ENCODE measurements at regions not wholly inside any gene's neighbourhood (a gene's known extent, or its start where the extent isn't known, plus 50 kb on each side); places are given as distances from the start of the nearest gene placed in this dataset.
"Not testable (repeated sequence)": the region's sequence is repeated elsewhere in the genome, so short reads cannot be mapped to it uniquely, and the experiment has no call there.

- no peak for DNase-seq
Observed at GRCh38 chr9:113665064-113665463, 201.5 kb downstream of the RGS3 start.

DNA sequence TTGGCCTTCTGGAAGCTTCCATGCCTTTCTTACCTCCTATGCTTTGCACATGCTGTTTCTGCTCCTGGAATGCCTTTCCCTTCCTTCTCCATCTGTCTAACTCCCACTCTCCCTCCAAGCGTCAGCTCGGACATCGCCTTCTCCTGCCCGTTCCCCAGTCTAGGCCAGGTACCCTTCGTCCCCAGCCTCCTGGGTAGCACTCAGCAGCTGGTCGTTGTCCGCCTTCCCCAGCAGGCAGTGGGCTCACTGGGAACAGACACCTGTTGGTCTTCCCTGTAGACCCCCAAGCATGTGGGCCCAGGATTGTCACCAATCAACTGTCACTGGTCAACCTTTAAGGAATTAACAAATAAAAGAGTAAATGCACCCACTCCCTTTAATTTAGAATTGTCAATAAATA is 202.2 kb downstream of the RGS3 start:
- DNase-seq: no peak

DNA sequence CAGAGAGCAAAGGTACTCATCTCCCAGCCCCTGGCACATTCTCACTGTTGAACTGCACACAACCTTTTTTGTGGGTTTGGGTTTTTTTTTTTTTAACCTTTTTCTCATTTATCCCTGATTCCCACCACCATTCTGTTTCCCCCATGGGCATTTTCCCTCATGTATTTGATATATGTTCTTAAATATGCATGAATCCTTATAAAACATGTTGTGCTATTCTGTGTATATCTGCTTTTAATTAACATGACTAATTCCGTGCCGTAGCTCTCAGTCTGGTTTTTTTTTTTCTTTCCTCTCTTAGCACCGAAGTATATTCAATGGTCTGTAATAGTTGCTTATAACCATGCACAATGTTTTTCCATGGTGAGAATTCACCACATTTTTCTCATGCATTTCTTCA is 204.5 kb downstream of the RGS3 start:
- DNase-seq: no peak

- no peak for DNase-seq
Observed at GRCh38 chr9:113669522-113670115, 206.1 kb downstream of the RGS3 start.

DNA sequence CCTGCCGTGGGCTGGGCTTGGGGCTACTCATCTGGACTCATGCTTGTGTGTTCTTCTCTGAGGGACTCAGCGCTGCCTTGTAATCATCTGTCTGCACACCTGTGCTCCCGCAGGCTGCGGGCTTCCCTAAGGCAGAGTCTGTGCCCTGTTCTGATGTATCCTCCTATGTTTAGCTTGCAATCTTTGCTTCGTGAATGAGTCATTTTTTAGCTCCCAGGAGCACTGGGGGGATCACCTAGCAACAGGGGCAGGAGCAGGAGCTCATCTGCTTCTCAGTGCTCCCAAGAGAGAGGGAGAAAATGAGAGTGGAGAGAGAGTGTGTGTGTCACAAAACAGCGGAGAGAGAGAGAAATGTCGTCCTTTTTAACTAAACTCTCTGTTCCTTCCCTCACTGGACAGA is 202.4 kb upstream of the ZNF618 start:
- DNase-seq: no peak

GRCh38 chr9:113674436-113674835 is 201.7 kb upstream of the ZNF618 start:
- no peak for DNase-seq

- no peak for DNase-seq
Observed at GRCh38 chr9:113675475-113675941, 200.6 kb upstream of the ZNF618 start.

DNA sequence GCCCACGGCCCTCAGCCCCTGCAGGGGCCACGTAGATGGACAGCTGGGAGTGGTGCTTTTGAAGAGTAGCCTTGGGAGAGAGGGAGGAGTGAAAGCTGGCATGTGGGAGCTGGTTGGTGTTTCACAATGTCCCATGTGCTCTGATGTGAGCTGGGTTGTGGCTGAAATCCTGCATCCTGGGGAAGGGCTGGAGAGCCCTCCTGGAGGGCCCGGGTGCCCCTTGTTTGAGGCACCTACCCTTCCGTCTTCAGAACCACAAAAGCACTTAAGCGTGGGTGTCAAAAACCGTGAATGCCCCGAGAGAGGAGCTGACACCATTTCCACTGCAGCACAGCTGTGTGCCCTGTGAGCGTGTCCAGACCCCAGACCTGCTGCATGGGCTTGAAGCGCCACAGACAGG is 199.1 kb upstream of the ZNF618 start:
- DNase-seq: no peak

GRCh38 chr9:113677569-113677968 is 198.5 kb upstream of the ZNF618 start:
- DNase-seq: no peak

- no peak for DNase-seq
Observed at GRCh38 chr9:113678119-113678858, 197.8 kb upstream of the ZNF618 start.

DNA sequence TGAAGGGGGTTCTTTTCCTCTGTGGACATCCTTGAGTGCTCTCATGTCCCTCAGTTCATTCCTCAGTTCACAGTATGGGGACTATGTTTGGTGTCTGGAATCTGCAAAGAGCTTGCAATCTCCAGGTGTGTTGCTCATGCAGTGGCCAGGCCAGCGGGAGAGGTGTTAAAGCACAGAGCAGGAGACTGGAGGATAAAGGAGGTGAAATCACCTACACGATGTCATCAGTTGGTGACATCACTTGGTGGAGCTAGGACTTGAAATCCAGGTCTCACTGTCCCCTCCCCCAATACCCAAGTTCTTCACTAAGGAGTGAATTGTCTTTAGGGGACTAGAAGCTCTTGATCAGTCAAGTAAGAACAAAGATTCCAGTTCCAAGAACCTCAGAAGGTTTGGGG is 197.3 kb upstream of the ZNF618 start:
- DNase-seq: no peak

DNA sequence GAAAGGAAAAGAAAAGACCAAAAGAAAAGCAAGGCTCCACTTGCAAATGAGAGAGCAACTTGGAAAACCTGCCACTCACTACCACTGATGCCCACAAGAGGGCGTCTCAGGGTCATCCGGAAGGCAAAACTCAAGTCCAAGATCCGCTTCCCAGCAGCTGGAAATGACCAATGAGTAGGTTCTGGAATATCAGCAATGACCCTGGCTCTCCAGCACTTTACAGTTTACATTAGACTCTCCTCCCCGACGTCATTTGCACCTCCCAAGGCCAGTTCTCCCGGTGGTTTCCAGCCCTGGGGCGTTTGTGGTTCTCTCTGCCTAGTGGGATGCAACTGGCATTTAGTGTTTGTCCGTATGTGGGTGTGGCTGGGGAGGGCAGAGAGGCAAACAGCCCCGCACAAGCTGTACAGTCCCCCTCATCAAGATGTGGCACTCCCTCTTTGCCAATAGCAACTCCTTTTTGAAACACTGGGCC is 193.8 kb upstream of the ZNF618 start:
- DNase-seq: peak; percentile 39

DNA sequence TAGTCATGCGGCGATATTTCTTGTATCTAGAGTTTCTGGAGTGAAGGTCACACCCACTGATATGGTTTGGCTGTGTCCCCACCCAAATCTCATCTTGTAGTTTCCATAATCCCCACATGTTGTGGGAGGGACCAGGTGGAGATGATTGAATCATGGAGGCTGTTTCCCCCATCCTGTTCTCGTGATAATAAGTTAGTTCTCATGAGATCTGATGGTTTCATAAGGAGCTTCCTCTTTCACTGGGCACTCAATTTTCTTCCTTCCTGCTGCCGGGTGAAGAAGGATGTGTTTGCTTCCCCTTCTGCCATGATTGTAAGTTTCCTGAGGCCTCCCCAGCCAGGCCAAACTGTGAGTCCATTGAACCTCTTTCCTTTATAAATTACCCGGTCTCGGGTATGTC is 190.5 kb upstream of the ZNF618 start:
- DNase-seq: not testable (repeated sequence)

GRCh38 chr9:113687107-113687679 is 188.9 kb upstream of the ZNF618 start:
- no peak for DNase-seq

- DNase-seq: no peak
Observed at GRCh38 chr9:113687680-113688371, 188.3 kb upstream of the ZNF618 start.

GRCh38 chr9:113690055-113690740 is 185.9 kb upstream of the ZNF618 start:
- DNase-seq: no peak

DNA sequence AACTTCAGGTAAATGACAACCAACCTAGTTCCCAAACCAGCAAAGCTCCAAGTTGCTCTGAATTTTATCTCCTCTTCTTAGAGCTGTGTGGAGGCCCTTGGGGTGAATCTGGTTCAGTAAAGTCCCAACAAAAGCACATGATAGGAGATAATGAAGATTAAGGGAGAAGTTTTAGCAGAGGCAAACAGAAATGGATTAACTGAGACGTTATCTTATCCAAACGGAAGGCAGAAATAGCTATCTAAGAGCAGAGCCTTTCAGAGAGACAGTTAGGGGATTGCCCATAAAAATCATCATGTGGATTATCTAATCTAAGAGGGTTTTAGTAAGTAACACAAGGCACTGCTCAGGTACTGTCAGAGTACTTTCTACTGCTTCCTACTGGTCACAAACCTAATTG is 183.9 kb upstream of the ZNF618 start:
- no peak for DNase-seq

DNA sequence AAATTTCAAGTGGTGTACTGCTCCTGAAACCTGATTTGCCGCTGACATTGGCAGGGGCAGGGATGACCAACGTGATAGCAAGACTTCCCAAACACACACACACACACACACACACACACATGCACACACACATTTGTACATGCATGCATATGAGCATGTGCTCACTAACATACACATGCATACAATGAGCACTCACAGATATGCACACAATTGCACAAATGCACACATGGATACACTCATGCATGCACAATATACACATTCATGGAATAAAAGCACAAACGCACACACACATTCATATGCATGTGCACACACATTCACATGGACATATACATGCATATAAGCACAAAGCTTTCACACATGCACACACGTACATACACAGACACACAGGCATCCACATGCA is 181.2 kb upstream of the ZNF618 start:
- no peak for DNase-seq

- DNase-seq: no peak
Observed at GRCh38 chr9:113695440-113695851, 180.7 kb upstream of the ZNF618 start.

DNA sequence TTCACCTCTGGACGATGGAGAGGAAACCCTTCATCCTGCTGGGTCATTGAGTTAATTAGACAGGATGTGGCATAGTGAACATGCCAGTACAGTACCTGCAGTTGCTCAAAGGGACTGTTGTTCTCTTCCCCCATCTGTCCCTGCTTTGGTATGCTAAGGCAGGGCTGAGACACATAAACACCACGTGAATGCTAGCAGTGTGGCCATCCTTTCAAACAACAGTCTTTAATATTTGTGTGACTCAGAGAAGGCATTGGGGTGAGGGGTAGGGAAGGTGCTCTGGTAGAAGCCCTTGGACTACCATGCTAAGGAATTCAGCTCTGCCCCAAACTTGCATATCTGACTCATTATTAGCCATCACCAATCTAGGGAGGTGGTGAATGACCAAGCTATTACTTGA is 180.2 kb upstream of the ZNF618 start:
- DNase-seq: no peak

GRCh38 chr9:113701774-113702755 is 174.0 kb upstream of the ZNF618 start:
- DNase-seq: no peak
